Endothelial cell of hepatic sinusoid (primary cell): ENCODE measurements at regions not wholly inside any gene's neighbourhood (a gene's known extent, or its start where the extent isn't known, plus 50 kb on each side); places are given as distances from the start of the nearest gene placed in this dataset.
"Not testable (repeated sequence)": the region's sequence is repeated elsewhere in the genome, so short reads cannot be mapped to it uniquely, and the experiment has no call there.

Experiments
- in situ Hi-C: cut with HindIII; loops from 2 replicates; pipeline ENCODE4 v1.10.0; 2017; ENCODE audit warnings: low sequenced_read_pairs

DNA sequence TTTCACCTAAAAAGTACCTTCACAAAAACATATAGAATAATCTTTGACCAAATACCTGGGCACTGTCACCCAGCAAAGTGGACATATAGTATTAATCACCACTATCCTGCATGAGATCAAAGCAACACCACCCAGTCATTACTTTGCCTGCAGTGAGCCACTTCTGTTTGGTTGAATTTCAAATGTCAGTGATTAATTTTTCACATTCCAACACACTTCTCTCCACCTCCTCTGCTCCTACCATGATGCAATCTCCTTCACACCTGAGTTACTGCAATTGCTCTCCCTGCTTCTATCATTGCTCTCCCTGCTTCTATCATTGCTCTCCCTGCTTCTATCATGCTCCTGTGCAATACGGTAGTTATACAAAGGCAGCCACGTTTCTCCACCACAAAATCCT lies 106.1 kb upstream of the NETO1 start:
- in situ Hi-C loops, result no loop called here

DNA sequence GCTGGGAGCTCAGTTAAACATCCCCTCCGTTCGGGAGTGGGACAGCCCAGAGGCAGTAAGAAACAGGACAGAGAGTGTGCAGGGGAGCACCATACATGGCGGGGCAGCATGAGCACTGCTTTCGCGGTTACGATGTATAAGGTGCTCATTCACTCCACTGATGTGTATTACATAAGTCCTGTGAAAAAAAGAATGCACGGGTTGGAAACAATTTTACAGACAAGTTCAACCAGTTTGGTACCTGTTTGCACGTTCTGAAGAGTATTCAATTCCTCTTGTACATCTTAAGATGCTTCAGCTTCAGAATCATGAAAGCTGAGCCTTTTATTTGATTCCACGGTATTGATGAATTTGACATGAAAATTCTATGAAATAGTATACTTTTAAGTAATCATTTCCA lies 97.8 kb upstream of the NETO1 start:
- in situ Hi-C loops, result no loop called here

DNA sequence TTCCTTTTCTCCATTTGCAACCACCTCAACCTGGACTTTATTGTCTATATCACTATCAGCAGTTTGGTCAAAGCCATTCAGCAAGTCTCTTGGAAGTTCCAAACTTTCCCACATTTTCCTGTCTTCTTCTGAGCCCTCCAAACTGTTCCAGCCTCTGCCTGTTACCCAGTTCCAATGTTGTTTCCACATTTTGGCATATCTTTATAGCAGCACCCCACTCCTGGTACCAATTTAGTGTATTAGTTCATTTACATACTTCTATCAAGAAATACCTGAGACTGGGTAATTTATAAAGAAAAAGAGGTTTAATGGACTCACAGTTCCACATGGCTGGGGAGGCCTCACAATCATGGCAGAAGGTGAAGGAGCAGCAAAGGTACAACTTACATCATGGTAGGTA lies 90.4 kb upstream of the NETO1 start:
- in situ Hi-C loops, result not testable (repeated sequence)

DNA sequence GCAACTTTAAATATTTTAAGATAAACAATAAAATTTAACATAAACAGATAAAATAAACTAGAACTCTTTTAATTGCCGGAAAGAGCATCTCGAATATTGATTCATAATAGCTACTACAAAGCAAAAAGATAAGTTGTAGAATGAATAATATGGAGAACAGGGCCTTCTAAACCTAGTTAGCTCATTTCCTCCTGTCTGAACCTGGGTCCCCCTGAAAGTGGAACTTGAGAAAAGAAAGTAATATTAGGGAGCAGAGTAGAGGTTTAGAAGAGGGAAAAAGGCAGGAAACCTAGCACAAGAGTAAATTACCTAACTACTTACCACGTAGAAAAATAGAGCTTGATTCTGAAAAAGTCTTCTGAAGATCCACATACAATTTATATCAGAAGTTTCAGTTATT lies 80.7 kb upstream of the NETO1 start:
- in situ Hi-C loops, result no loop called here

DNA sequence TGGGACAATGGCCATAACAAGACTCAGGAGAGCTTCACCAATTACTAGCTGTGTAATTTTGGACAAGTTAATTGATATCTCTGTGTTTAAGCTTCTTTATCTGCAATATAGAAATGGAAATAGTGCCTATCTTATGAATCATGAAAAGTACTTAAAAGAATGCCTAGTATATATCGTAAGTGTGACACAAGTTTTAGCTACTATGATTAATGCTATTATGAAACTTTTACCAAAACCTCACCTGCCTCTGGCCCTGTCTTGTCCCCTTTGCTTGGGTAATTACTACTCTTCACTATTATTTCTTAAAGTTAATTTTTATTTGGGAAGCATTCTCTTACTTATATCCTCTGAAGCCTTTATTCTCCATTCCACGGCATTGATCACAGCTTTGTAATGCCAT lies 75.0 kb upstream of the NETO1 start:
- in situ Hi-C loops, result no loop called here

DNA sequence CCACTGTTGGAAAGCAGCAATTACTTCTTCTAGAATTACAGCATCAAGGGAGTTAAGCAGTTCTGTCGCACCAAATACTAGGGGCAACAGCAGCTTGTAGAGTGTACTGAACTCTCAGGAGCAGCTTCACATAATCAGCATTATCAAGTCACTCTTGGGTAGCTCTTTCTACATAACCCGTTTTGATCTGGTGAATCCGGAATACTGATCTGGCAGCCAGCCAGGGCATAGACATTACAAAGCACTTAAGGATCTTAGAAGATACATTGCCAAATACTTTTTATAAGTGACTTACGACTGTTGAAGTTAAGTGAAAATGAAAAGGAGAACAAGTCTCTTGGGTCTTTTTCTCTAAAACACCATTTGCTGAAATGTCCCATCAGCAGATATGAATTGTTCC lies 73.2 kb upstream of the NETO1 start:
- in situ Hi-C loops, result no loop called here

DNA sequence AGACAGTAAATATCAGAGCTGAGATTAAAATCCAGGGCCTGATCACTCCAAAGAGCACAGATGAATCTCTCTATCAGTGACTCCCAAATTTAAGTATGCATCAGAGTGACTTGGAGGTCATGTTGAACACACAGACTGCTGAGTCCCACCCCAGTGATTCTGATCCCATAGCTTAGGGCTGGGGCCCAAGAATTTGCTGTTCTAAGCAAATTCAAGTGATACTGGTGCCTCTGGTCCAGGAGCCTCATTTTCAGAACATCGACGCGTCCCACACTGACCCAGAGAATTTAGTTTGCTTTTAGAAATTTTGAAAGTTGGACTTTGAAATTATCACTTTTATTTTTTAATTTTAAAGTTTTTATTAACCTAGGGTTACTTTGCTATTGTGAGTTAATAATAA lies 72.7 kb upstream of the NETO1 start:
- in situ Hi-C loops, result no loop called here

DNA sequence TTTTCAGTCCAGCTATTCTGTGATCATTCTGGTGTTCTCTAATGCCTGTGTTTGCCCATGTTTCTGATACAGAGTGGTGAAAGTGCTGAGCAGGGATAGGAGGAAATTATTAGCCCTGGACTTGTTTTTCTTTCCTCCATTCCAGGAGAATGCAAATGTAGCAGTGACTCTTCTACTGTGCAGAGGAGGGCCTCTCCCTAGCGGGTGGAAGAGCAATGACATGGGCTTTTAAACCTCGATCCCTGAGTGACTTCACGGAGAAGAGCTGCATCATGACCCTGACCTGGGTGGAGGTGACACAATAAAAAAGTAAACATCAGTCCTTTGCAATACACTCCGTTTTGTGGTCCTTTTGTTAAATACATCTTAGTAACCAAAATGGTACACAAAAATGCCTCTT lies 68.0 kb upstream of the NETO1 start:
- in situ Hi-C loops, result no loop called here

DNA sequence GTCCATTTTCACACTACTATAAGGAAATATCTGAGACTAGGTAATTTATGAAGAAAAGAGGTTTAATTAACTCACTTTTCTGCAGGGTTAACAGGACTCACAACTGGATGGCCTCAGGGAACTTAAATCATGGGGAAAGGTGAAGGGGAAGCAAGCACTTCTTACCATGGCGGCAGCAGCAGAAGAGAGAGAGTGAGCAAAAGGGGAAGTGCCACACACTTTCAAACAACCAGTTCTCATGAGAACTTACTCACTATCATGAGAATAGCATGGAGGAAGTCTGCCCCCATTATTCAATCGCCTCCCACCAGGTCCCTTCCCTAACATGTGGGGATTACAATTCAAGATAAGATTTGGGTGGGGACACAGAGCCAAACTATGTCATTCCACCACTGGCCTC lies 55.1 kb upstream of the NETO1 start:
- in situ Hi-C loops, result no loop called here
